Large intestine (tissue), 3 donors: ENCODE measurements at regions not wholly inside any gene's neighbourhood (a gene's known extent, or its start where the extent isn't known, plus 50 kb on each side); places are given as distances from the start of the nearest gene placed in this dataset.
"Not testable (repeated sequence)": the region's sequence is repeated elsewhere in the genome, so short reads cannot be mapped to it uniquely, and the experiment has no call there.

Experiments used
- DNase-seq, 2 donors: peaks; one replicate each; pipeline versions ENCODE4 v3.0.0 to v3.0.0-alpha.2; 2013
- H3K27ac ChIP-seq: one replicate; pipeline ENCODE4 v1.5.1; 2013; ENCODE audit warnings: low read length
- H3K27me3 ChIP-seq: 2 replicates; pipeline ENCODE4 v1.6.1; 2013; ENCODE audit warnings: low read length; ENCODE audit not compliant: control insufficient read depth, insufficient read depth
- H3K36me3 ChIP-seq: 2 replicates; pipeline ENCODE4 v1.6.1; 2013; ENCODE audit warnings: low read length; ENCODE audit not compliant: control insufficient read depth, insufficient read depth
- H3K4me1 ChIP-seq: one replicate; pipeline ENCODE4 v1.6.1; 2013; ENCODE audit warnings: low read length; ENCODE audit not compliant: control insufficient read depth, insufficient read depth
- H3K4me3 ChIP-seq: one replicate; pipeline ENCODE4 v1.5.1; 2013; ENCODE audit warnings: low read length
- H3K9me3 ChIP-seq: one replicate; pipeline ENCODE4 v1.6.1; 2013; ENCODE audit warnings: mild to moderate bottlenecking, low read depth, low read length, moderate library complexity; ENCODE audit not compliant: control insufficient read depth
- WGBS: methylation state at CpG from one replicate; pipeline ENCODE4 v1.1.5; 2013; ENCODE audit warnings: low lambda C conversion rate; ENCODE audit not compliant: insufficient coverage; 5-methylcytosine and 5-hydroxymethylcytosine counted together

- no peak for DNase-seq
- 86% methylated on average over 1 of the region's 2 CpGs for WGBS
- H3K27me3 ChIP-seq: no peaks in the 10 kb centered on the region
- no peaks in the 10 kb centered on the region for H3K4me1 ChIP-seq
- no peaks in the 10 kb centered on the region for H3K36me3 ChIP-seq
- no peaks in the 10 kb centered on the region for H3K9me3 ChIP-seq
- H3K4me3 ChIP-seq: no peak overlapping the region
- H3K27ac ChIP-seq: no peak overlapping the region
These were observed 315.0 kb upstream of the STAC start for GRCh38 chr3:36065321-36065720.

- H3K9me3 ChIP-seq: no peaks in the 10 kb centered on the region
- WGBS: 83% methylated on average over 1 of the region's 3 CpGs
- H3K4me1 ChIP-seq: no peaks in the 10 kb centered on the region
- H3K4me3 ChIP-seq: no peak overlapping the region
- H3K36me3 ChIP-seq: no peaks in the 10 kb centered on the region
- no peaks in the 10 kb centered on the region for H3K27me3 ChIP-seq
- no peak overlapping the region for H3K27ac ChIP-seq
- no peak for DNase-seq
These were observed 304.8 kb upstream of the STAC start for GRCh38 chr3:36075491-36075890.

GRCh38 chr3:36077320-36077719 lies 303.0 kb upstream of the STAC start:
- H3K9me3 ChIP-seq: no peaks in the 10 kb centered on the region
- DNase-seq: no peak
- H3K27me3 ChIP-seq: no peaks in the 10 kb centered on the region
- no peaks in the 10 kb centered on the region for H3K4me1 ChIP-seq
- 89% methylated on average over 4 of the region's 5 CpGs for WGBS
- H3K27ac ChIP-seq: no peak overlapping the region
- no peak overlapping the region for H3K4me3 ChIP-seq
- no peaks in the 10 kb centered on the region for H3K36me3 ChIP-seq

GRCh38 chr3:36082958-36083357 lies 297.3 kb upstream of the STAC start:
- H3K27ac ChIP-seq, H3K36me3 ChIP-seq, H3K9me3 ChIP-seq, DNase-seq, H3K27me3 ChIP-seq, H3K4me1 ChIP-seq, H3K4me3 ChIP-seq: not testable (repeated sequence)
- no CpG with 5 or more reads among the region's 12 CpGs for WGBS

- Histone ChIP-seq H3K4me1 (no peaks in the 10 kb centered on the region), H3K4me3 (no peak overlapping the region), H3K27me3 (no peaks in the 10 kb centered on the region), H3K9me3 (no peaks in the 10 kb centered on the region), H3K27ac (no peak overlapping the region), H3K36me3 (no peaks in the 10 kb centered on the region)
- DNase-seq: no peak
- 90% methylated on average over 2 of the region's 3 CpGs for WGBS
These were observed 285.1 kb upstream of the STAC start for GRCh38 chr3:36095238-36095637.

GRCh38 chr3:36097209-36097608 lies 283.1 kb upstream of the STAC start:
- no peaks in the 10 kb centered on the region for H3K27me3 ChIP-seq
- H3K4me1 ChIP-seq: no peaks in the 10 kb centered on the region
- H3K4me3 ChIP-seq: no peak overlapping the region
- WGBS: no CpG with 5 or more reads among the region's 2 CpGs
- H3K27ac ChIP-seq: no peak overlapping the region
- no peaks in the 10 kb centered on the region for H3K9me3 ChIP-seq
- DNase-seq: no peak
- no peaks in the 10 kb centered on the region for H3K36me3 ChIP-seq

GRCh38 chr3:36114353-36114752 lies 266.0 kb upstream of the STAC start:
- H3K27ac ChIP-seq: no peak overlapping the region
- no peaks in the 10 kb centered on the region for H3K9me3 ChIP-seq
- no peaks in the 10 kb centered on the region for H3K36me3 ChIP-seq
- no peaks in the 10 kb centered on the region for H3K4me1 ChIP-seq
- no peak for DNase-seq
- no peaks in the 10 kb centered on the region for H3K27me3 ChIP-seq
- H3K4me3 ChIP-seq: no peak overlapping the region

GRCh38 chr3:36124118-36124796 lies 256.0 kb upstream of the STAC start:
- H3K27ac ChIP-seq: no peak overlapping the region
- no peak for DNase-seq
- H3K4me1 ChIP-seq: no peaks in the 10 kb centered on the region
- no peaks in the 10 kb centered on the region for H3K27me3 ChIP-seq
- no peaks in the 10 kb centered on the region for H3K36me3 ChIP-seq
- no peak overlapping the region for H3K4me3 ChIP-seq
- peaks cover 3% of the 10 kb centered on the region for H3K9me3 ChIP-seq
- WGBS: no CpG with 5 or more reads among the region's 2 CpGs

- no CpG with 5 or more reads among the region's 2 CpGs for WGBS
- Histone ChIP-seq H3K9me3 (no peaks in the 10 kb centered on the region), H3K36me3 (no peaks in the 10 kb centered on the region), H3K27me3 (no peaks in the 10 kb centered on the region), H3K4me3 (no peak overlapping the region), H3K27ac (no peak overlapping the region), H3K4me1 (no peaks in the 10 kb centered on the region)
- DNase-seq: no peak
These were observed 248.1 kb upstream of the STAC start for GRCh38 chr3:36132214-36132613.

GRCh38 chr3:36135863-36136262 lies 244.4 kb upstream of the STAC start:
- H3K4me1 ChIP-seq: no peaks in the 10 kb centered on the region
- DNase-seq: no peak
- H3K4me3 ChIP-seq: no peak overlapping the region
- H3K27me3 ChIP-seq: no peaks in the 10 kb centered on the region
- H3K36me3 ChIP-seq: no peaks in the 10 kb centered on the region
- no peaks in the 10 kb centered on the region for H3K9me3 ChIP-seq
- H3K27ac ChIP-seq: no peak overlapping the region

- H3K36me3 ChIP-seq: no peaks in the 10 kb centered on the region
- no peak overlapping the region for H3K27ac ChIP-seq
- DNase-seq: no peak
- H3K9me3 ChIP-seq: no peaks in the 10 kb centered on the region
- no peak overlapping the region for H3K4me3 ChIP-seq
- H3K27me3 ChIP-seq: no peaks in the 10 kb centered on the region
- no peaks in the 10 kb centered on the region for H3K4me1 ChIP-seq
These were observed 237.6 kb upstream of the STAC start for GRCh38 chr3:36142746-36143145.
